22Rv1 (cell line): ENCODE measurements at regions not wholly inside any gene's neighbourhood (a gene's known extent, or its start where the extent isn't known, plus 50 kb on each side); places are given as distances from the start of the nearest gene placed in this dataset.
"Not testable (repeated sequence)": the region's sequence is repeated elsewhere in the genome, so short reads cannot be mapped to it uniquely, and the experiment has no call there.

Experiments
- H3K27ac ChIP-seq: fragments of 450-650 bp; 2 replicates; pipeline ENCODE4 v1.5.1; 2017
- CTCF ChIP-seq: fragments of 450-650 bp; IDR thresholded peaks from 2 replicates; pipeline ENCODE4 v1.5.1; 2017; ENCODE audit warnings: mild to moderate bottlenecking
- ZFX ChIP-seq: fragments of 450-650 bp; IDR thresholded peaks from 2 replicates; pipeline ENCODE4 v1.6.1; 2017; ENCODE audit warnings: antibody characterized with exemption, borderline replicate concordance

GRCh38 chr16:59484833-59485516, 750.9 kb upstream of the GOT2 start:
- no peak overlapping the region for H3K27ac ChIP-seq
- TF ChIP-seq ZFX (no peak), CTCF (no peak)

- no peak for TF ChIP-seq ZFX
- no peak for TF ChIP-seq CTCF
- H3K27ac ChIP-seq: no peak overlapping the region
Measured at GRCh38 chr16:59478838-59479237, 744.7 kb upstream of the GOT2 start.

GRCh38 chr16:59470556-59470955, 736.4 kb upstream of the GOT2 start:
- TF ChIP-seq CTCF (no peak), ZFX (no peak)
- H3K27ac ChIP-seq: no peak overlapping the region

GRCh38 chr16:59469266-59469665, 735.1 kb upstream of the GOT2 start:
- no peak overlapping the region for H3K27ac ChIP-seq
- TF ChIP-seq CTCF (no peak), ZFX (no peak)

- H3K27ac ChIP-seq: no peak overlapping the region
Measured at GRCh38 chr16:59463776-59464175, 729.7 kb upstream of the GOT2 start.

GRCh38 chr16:59459806-59460205, 725.7 kb upstream of the GOT2 start:
- no peak for TF ChIP-seq CTCF
- TF ChIP-seq ZFX: no peak
- H3K27ac ChIP-seq: no peak overlapping the region

More at GRCh38 chr16:59463776-59464175, 729.7 kb upstream of the GOT2 start:
- TF ChIP-seq ZFX (no peak), CTCF (no peak)

- H3K27ac ChIP-seq: no peak overlapping the region
- TF ChIP-seq CTCF: no peak
- TF ChIP-seq ZFX: no peak
Measured at GRCh38 chr16:59455497-59455896, 721.4 kb upstream of the GOT2 start.

- not testable (repeated sequence) for H3K27ac ChIP-seq
Measured at GRCh38 chr16:59450513-59450912, 716.4 kb upstream of the GOT2 start.
